HCT116 (cell line): ENCODE measurements at regions not wholly inside any gene's neighbourhood (a gene's known extent, or its start where the extent isn't known, plus 50 kb on each side); places are given as distances from the start of the nearest gene placed in this dataset.

Experiments
- CEBPB ChIP-seq: IDR thresholded peaks from 2 replicates; pipeline ENCODE4 v1.6.1; 2012; ENCODE audit warnings: low read depth
- ELF1 ChIP-seq: IDR thresholded peaks from 2 replicates; pipeline ENCODE4 v1.6.1; 2012; ENCODE audit warnings: low read depth, borderline replicate concordance
- MAX ChIP-seq: IDR thresholded peaks from 2 replicates; pipeline ENCODE4 v1.6.1; 2012
- POLR2AphosphoS5 ChIP-seq: IDR thresholded peaks from 2 replicates; pipeline ENCODE4 v1.6.1; 2011; ENCODE audit warnings: mild to moderate bottlenecking, low read depth, low read length, moderate library complexity
- SIN3A ChIP-seq: IDR thresholded peaks from 2 replicates; pipeline ENCODE4 v1.6.1; 2012; ENCODE audit warnings: low read depth

- TF ChIP-seq POLR2AphosphoS5 (no peak), ELF1 (no peak), SIN3A (no peak), CEBPB (no peak), MAX (no peak)
These were observed 77.2 kb upstream of the PPARA start for GRCh38 chr22:46072981-46073682.
